H1 (cell line): ENCODE measurements at regions not wholly inside any gene's neighbourhood (a gene's known extent, or its start where the extent isn't known, plus 50 kb on each side); places are given as distances from the start of the nearest gene placed in this dataset.

ENCODE experiments used
- CTCF ChIA-PET: fragments of 300-600 bp; sonication (Branson Sonifier 250); formaldehyde crosslinking; loops from one replicate; lab custom pipeline; 2021; ENCODE audit not compliant: partially characterized antibody; lab: Charles Lee
- POLR2A ChIA-PET: fragments of 300-600 bp; sonication (Branson Sonifier 250); formaldehyde crosslinking; loops from one replicate; lab custom pipeline; 2021; ENCODE audit warnings: inconsistent platforms; ENCODE audit not compliant: partially characterized antibody; lab: Charles Lee
- DNase-seq, 2 experiments: peaks; one replicate each; pipeline versions ENCODE4 v3.0.0 to v3.0.0-alpha.2; 2010 to 2022; ENCODE audit warnings: low spot score in 2 of 2, low read depth in 1 of 2, mixed read lengths in 1 of 2
- FAIRE-seq: peaks from 2 replicates; lab custom pipeline; 2011; peaks lifted over from hg19 to GRCh38; lab: Jason Lieb, UNC
- H2AFZ ChIP-seq: 2 replicates; pipeline ENCODE4 v1.8.1; 2012; ENCODE audit warnings: low read length, inconsistent platforms
- H2AK5ac ChIP-seq: 2 replicates; pipeline ENCODE4 v1.6.1; 2013; ENCODE audit warnings: low read depth, low read length
- H2BK120ac ChIP-seq: replicated peaks from 2 replicates; pipeline ENCODE3; 2013; ENCODE audit warnings: low read depth, low read length, inconsistent platforms
- H2BK12ac ChIP-seq: 2 replicates; pipeline ENCODE4 v1.6.1; 2013; ENCODE audit warnings: low read depth, low read length
- H2BK15ac ChIP-seq: 2 replicates; pipeline ENCODE4 v1.6.1; 2013; ENCODE audit warnings: low read length
- H2BK20ac ChIP-seq: 2 replicates; pipeline ENCODE4 v1.6.1; 2013; ENCODE audit warnings: low read length
- H2BK5ac ChIP-seq: 2 replicates; pipeline ENCODE4 v1.6.1; 2013; ENCODE audit warnings: low read depth, low read length
- H3K14ac ChIP-seq: 2 replicates; pipeline ENCODE4 v1.6.1; 2013; ENCODE audit warnings: inconsistent platforms; ENCODE audit not compliant: insufficient read length
- H3K18ac ChIP-seq: 2 replicates; pipeline ENCODE4 v1.6.1; 2013; ENCODE audit warnings: low read length; ENCODE audit errors: extremely low read depth
- H3K23ac ChIP-seq: 2 replicates; pipeline ENCODE4 v1.6.1; 2013; ENCODE audit warnings: inconsistent platforms; ENCODE audit not compliant: insufficient read length
- H3K23me2 ChIP-seq: 2 replicates; pipeline ENCODE4 v1.6.1; 2013; ENCODE audit warnings: low read depth, low read length
- H3K27ac ChIP-seq: 2 replicates; pipeline ENCODE4 v1.6.1; 2011; ENCODE audit warnings: low read depth, low read length, inconsistent platforms
- H3K27me3 ChIP-seq, 4 experiments: replicated peaks in 1 of 4; 1 replicate in 1 of 4; 2 replicates in 3 of 4; pipeline versions ENCODE4 v1.6.1 to v1.8.1; 2011 to 2013; ENCODE audit warnings: low read length in 3 of 4, mild to moderate bottlenecking in 3 of 4, inconsistent platforms in 2 of 4, mixed read lengths in 2 of 4, moderate library complexity in 1 of 4; ENCODE audit not compliant: control insufficient read depth in 3 of 4, insufficient read depth in 3 of 4; ENCODE audit errors: extremely low read depth in 1 of 4
- H3K36me3 ChIP-seq, 4 experiments: 2 replicates each; pipeline versions ENCODE4 v1.6.1 to v1.8.1; 2011 to 2013; ENCODE audit warnings: mild to moderate bottlenecking in 4 of 4, low read length in 3 of 4, moderate library complexity in 2 of 4, control low read depth in 1 of 4, inconsistent platforms in 1 of 4; ENCODE audit not compliant: insufficient read depth in 4 of 4, control insufficient read depth in 2 of 4
- H3K4ac ChIP-seq: replicated peaks from 2 replicates; pipeline ENCODE3; 2013; ENCODE audit warnings: low read length, low read depth, mixed read lengths, inconsistent platforms; ENCODE audit not compliant: insufficient read length
- H3K4me1 ChIP-seq, 4 experiments: replicated peaks in 1 of 4; 1 replicate in 1 of 4; 2 replicates in 3 of 4; pipeline versions ENCODE4 v1.6.1 to v1.8.1; 2011 to 2013; ENCODE audit warnings: low read length in 3 of 4, inconsistent platforms in 2 of 4, mixed read lengths in 1 of 4; ENCODE audit not compliant: insufficient read depth in 4 of 4, control insufficient read depth in 3 of 4
- H3K4me2 ChIP-seq, 2 experiments: 2 replicates each; pipeline versions ENCODE4 v1.6.1 to v1.8.1; 2011 to 2013; ENCODE audit warnings: low read depth in 2 of 2, low read length in 2 of 2, control low read depth in 1 of 2, inconsistent platforms in 1 of 2, mild to moderate bottlenecking in 1 of 2; ENCODE audit not compliant: insufficient read depth in 1 of 2
- H3K4me3 ChIP-seq, 4 experiments: fragments of 200-600, 300-600 bp in 1 of 4; sonication (generic), shearing (Covaris generic), sonication (Bioruptor Twin) in 1 of 4; 2 replicates each; pipeline versions ENCODE4 v1.5.1 to v1.8.1; 2011 to 2016; ENCODE audit warnings: low read length in 4 of 4, low read depth in 3 of 4, control low read depth in 2 of 4, inconsistent platforms in 2 of 4, mild to moderate bottlenecking in 2 of 4, mixed read lengths in 1 of 4, moderate library complexity in 1 of 4; ENCODE audit not compliant: insufficient read depth in 2 of 4; ENCODE audit errors: extremely low read depth in 1 of 4
- H3K56ac ChIP-seq: replicated peaks from 2 replicates; pipeline ENCODE3; 2013; ENCODE audit warnings: low read depth, mild to moderate bottlenecking, mixed read lengths, low read length, inconsistent platforms; ENCODE audit not compliant: insufficient read length
- H3K79me1 ChIP-seq: 2 replicates; pipeline ENCODE4 v1.6.1; 2013; ENCODE audit warnings: low read depth, low read length, control low read depth
- H3K79me2 ChIP-seq, 2 experiments: 2 replicates each; pipeline versions ENCODE4 v1.6.1 to v1.8.1; 2012 to 2013; ENCODE audit warnings: low read length in 2 of 2, mild to moderate bottlenecking in 2 of 2, inconsistent platforms in 1 of 2; ENCODE audit not compliant: insufficient read depth in 2 of 2, control insufficient read depth in 1 of 2
- H3K9ac ChIP-seq, 4 experiments: replicated peaks in 1 of 4; 1 replicate in 1 of 4; 2 replicates in 3 of 4; pipeline versions ENCODE4 v1.6.1 to v1.8.1; 2011 to 2013; ENCODE audit warnings: low read depth in 3 of 4, low read length in 3 of 4, control low read depth in 2 of 4, mild to moderate bottlenecking in 2 of 4, moderate library complexity in 2 of 4, inconsistent platforms in 1 of 4; ENCODE audit errors: extremely low read depth in 1 of 4
- H3K9me3 ChIP-seq, 2 experiments: 2 replicates each; pipeline versions ENCODE4 v1.6.1 to v1.8.1; 2012 to 2013; ENCODE audit warnings: mild to moderate bottlenecking in 2 of 2, moderate library complexity in 2 of 2, control low read depth in 1 of 2, inconsistent platforms in 1 of 2, low read depth in 1 of 2, low read length in 1 of 2, mixed read lengths in 1 of 2; ENCODE audit not compliant: insufficient read depth in 2 of 2
- H4K20me1 ChIP-seq, 2 experiments: replicated peaks in 1 of 2; 2 replicates each; pipeline versions ENCODE3 to v1.8.1; 2011 to 2013; ENCODE audit warnings: inconsistent platforms in 2 of 2, low read length in 2 of 2, mild to moderate bottlenecking in 1 of 2; ENCODE audit not compliant: insufficient read depth in 2 of 2, control insufficient read depth in 1 of 2
- H4K5ac ChIP-seq: 2 replicates; pipeline ENCODE4 v1.6.1; 2013; ENCODE audit warnings: low read length, low read depth, mixed read lengths, inconsistent platforms; ENCODE audit not compliant: insufficient read length
- H4K8ac ChIP-seq: 2 replicates; pipeline ENCODE4 v1.8.0; 2013; ENCODE audit warnings: mild to moderate bottlenecking, moderate library complexity, low read length, inconsistent platforms; ENCODE audit not compliant: insufficient read depth; ENCODE audit errors: extremely low read depth
- H4K91ac ChIP-seq: replicated peaks from 2 replicates; pipeline ENCODE3; 2013; ENCODE audit warnings: low read length, mixed read lengths, inconsistent platforms; ENCODE audit not compliant: insufficient read length
- BRCA1 ChIP-seq: IDR thresholded peaks from 2 replicates; pipeline ENCODE4 v1.6.1; 2012; ENCODE audit warnings: low read depth, low read length, improper control_type of control experiment
- SP2 ChIP-seq: IDR thresholded peaks from 2 replicates; pipeline ENCODE4 v1.6.1; 2012; ENCODE audit warnings: mild to moderate bottlenecking, low read length, inconsistent platforms

- Histone ChIP-seq H2BK12ac (no peak overlapping the region), H3K14ac (no peak overlapping the region), H3K36me3 (no peaks in the 10 kb centered on the region), H3K27ac (no peak overlapping the region), H3K4ac (no peak overlapping the region), H2AK5ac (no peak overlapping the region), H3K56ac (no peak overlapping the region), H3K79me2 (no peaks in the 10 kb centered on the region), H4K5ac (no peak overlapping the region), H3K4me3 (no peak overlapping the region), H2BK15ac (no peak overlapping the region), H2BK5ac (no peak overlapping the region), H3K79me1 (no peaks in the 10 kb centered on the region), H2AFZ (no peak overlapping the region), H4K20me1 (peaks cover 0 to 3% of the 10 kb centered on the region in 2 experiments), H3K23ac (no peak overlapping the region), H3K18ac (no peak overlapping the region), H3K27me3 (no peaks in the 10 kb centered on the region; a peak in 1 of 7 replicates), H3K4me2 (no peak overlapping the region), H3K9ac (no peak overlapping the region), H3K9me3 (no peaks in the 10 kb centered on the region), H4K91ac (no peak overlapping the region), H4K8ac (no peak overlapping the region), H2BK120ac (no peak overlapping the region), H3K23me2 (peaks cover 4% of the 10 kb centered on the region; the same call in 1 of the 2 replicates), H3K4me1 (no peaks in the 10 kb centered on the region), H2BK20ac (no peak overlapping the region)
- ChIA-PET CTCF (no interaction called here), POLR2A (no interaction called here)
- FAIRE-seq (no peak), DNase-seq (no peak)
- no peak for TF ChIP-seq BRCA1
- TF ChIP-seq SP2 = no peak
These were observed 298.9 kb upstream of the ADARB2 start for GRCh38 chr10:2036209-2036608.
